ENCODE measurements at regions not wholly inside any gene's neighbourhood (a gene's known extent, or its start where the extent isn't known, plus 50 kb on each side); places are given as distances from the start of the nearest gene placed in this dataset.
A peak's percentile ranks its signal among the peaks of the same experiment; 100 is the strongest.

DNA sequence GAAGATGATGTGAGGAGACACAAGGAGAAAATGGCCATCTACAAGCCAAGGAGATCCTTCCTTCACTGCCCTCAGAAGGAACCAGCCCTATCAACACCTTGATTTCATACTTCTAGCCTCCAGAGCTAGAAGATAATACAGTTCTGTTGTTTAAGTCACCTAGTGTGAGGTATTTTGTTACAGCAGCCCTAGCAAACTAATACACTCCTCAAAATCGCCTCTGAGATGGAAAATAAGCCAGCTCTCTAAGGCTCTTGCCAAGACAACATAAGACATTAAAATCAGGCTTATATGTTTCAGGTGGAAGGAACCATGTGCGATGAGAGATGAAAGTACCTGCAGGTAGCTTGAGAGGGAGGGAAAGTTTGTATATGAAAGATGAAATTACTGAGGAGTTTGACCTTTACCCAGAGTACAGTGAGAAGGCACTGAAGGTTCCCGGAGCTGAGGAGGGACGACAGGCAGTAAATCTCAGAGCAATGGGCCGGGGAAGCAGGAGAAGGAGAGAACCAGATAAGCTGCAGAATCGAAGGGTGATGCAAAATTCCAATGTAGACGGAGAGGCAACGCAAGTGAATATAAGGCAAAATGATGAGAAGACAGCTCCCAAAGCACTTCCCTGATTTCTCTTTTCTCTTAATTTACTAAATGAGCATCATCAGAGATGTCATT is 84.7 kb downstream of the HHIPL2 start:
- Histone ChIP-seq H3K27me3 (replicated peaks; ENCODE audit: insufficient read depth) (no peaks in the 10 kb centered on the region), H3K27ac (no peak overlapping the region), H2AFZ (no peak overlapping the region), H3K9me2 (ENCODE audit: insufficient read depth) (no peaks in the 10 kb centered on the region), H4K20me1 (ENCODE audit: insufficient read depth) (no peaks in the 10 kb centered on the region), H3K4me3 (no peak overlapping the region), H3K4me2 (ENCODE audit: unreplicated experiment) (no peak overlapping the region), H3K9me3 (ENCODE audit: low read depth) (no peaks in the 10 kb centered on the region), H3K9ac (no peak overlapping the region), H3K36me3 (ENCODE audit: low read depth) (no peaks in the 10 kb centered on the region), H3K4me1 (ENCODE audit: insufficient read depth) (0 out of 2 replicates have a peak, but pooled peaks cover 11% of the 10 kb centered on the region), H3F3A (ENCODE audit: insufficient read depth) (peaks cover 7% of the 10 kb centered on the region; the same call in 1 of the 2 replicates), H3K79me2 (ENCODE audit: insufficient read depth) (no peaks in the 10 kb centered on the region)
- 84 to 90% methylated on average over 8 of the region's 8 CpGs for WGBS, 2 experiments (ENCODE audit: low coverage in 1 of 2, low lambda C conversion rate in 2 of 2, missing lambda C conversion rate in 2 of 2)
- no peak for DNase-seq
- TF ChIP-seq EZH2 (IDR thresholded peaks at IDR 0.05; ENCODE audit: insufficient read depth, poor library complexity, severe bottlenecking): no peak
- no peak for TF ChIP-seq EZH2phosphoT487 (IDR thresholded peaks at IDR 0.05; ENCODE audit: insufficient read depth, low read depth)
- in situ Hi-C loops (cut with MboI): loop anchor here (10.0 kb wide), 1 partner anchor 172 kb away; no protein-coding TSS in a partner anchor

DNA sequence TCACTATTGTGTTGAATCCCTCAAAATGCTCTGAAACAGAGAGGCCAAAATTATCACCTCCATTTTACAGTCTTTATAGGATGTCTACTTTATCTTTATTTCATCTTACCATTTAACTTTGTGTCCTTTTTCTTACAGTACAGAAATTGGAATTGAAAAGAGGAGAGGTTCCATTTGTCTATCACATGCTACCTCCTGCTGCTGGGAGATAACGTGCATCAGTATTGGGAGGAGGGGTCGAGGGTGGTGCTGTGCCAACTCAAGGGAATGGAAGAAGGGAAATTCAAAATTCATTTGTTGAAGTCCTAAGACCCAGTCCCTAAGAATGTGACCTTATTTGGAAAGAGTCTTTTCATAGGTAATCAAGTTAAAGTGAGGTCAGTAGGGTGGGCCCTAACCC is 85.3 kb downstream of the HHIPL2 start:
- Histone ChIP-seq H4K20me1 (ENCODE audit: insufficient read depth) (no peaks in the 10 kb centered on the region), H3K4me1 (ENCODE audit: insufficient read depth) (0 out of 2 replicates have a peak, but pooled peaks cover 11% of the 10 kb centered on the region), H2AFZ (no peak overlapping the region), H3K27ac (no peak overlapping the region), H3K27me3 (replicated peaks; ENCODE audit: insufficient read depth) (no peaks in the 10 kb centered on the region), H3F3A (ENCODE audit: insufficient read depth) (peaks cover 7% of the 10 kb centered on the region; the same call in 1 of the 2 replicates), H3K36me3 (ENCODE audit: low read depth) (no peaks in the 10 kb centered on the region), H3K79me2 (ENCODE audit: insufficient read depth) (no peaks in the 10 kb centered on the region), H3K9ac (no peak overlapping the region), H3K9me2 (ENCODE audit: insufficient read depth) (no peaks in the 10 kb centered on the region), H3K4me2 (ENCODE audit: unreplicated experiment) (no peak overlapping the region), H3K4me3 (no peak overlapping the region), H3K9me3 (ENCODE audit: low read depth) (no peaks in the 10 kb centered on the region)
- DNase-seq: no peak
- WGBS, 2 experiments (ENCODE audit: low coverage in 1 of 2, low lambda C conversion rate in 2 of 2, missing lambda C conversion rate in 2 of 2): 67 to 68% methylated on average over 2 of the region's 2 CpGs
- in situ Hi-C loops (cut with MboI): loop anchor here (10.0 kb wide), 1 partner anchor 172 kb away; no protein-coding TSS in a partner anchor
- TF ChIP-seq EZH2 (IDR thresholded peaks at IDR 0.05; ENCODE audit: insufficient read depth, poor library complexity, severe bottlenecking): no peak
- no peak for TF ChIP-seq EZH2phosphoT487 (IDR thresholded peaks at IDR 0.05; ENCODE audit: insufficient read depth, low read depth)

GRCh38 chr1:222461941-222462340 is 86.0 kb downstream of the HHIPL2 start:
- peaks cover 7% of the 10 kb centered on the region; the same call in 1 of the 2 replicates for H3F3A ChIP-seq (ENCODE audit: insufficient read depth)
- peak; percentile 4 for DNase-seq
- no peaks in the 10 kb centered on the region for H3K36me3 ChIP-seq (ENCODE audit: low read depth)
- no peaks in the 10 kb centered on the region for H3K9me2 ChIP-seq (ENCODE audit: insufficient read depth)
- H3K4me2 ChIP-seq (ENCODE audit: unreplicated experiment): no peak overlapping the region
- no peak overlapping the region for H3K27ac ChIP-seq
- H3K27me3 ChIP-seq (replicated peaks; ENCODE audit: insufficient read depth): no peaks in the 10 kb centered on the region
- in situ Hi-C loops (cut with MboI): loop anchor here (10.0 kb wide), 1 partner anchor 173 kb away; no protein-coding TSS in a partner anchor
- no peak overlapping the region for H2AFZ ChIP-seq
- no peaks in the 10 kb centered on the region for H3K79me2 ChIP-seq (ENCODE audit: insufficient read depth)
- TF ChIP-seq EZH2 (IDR thresholded peaks at IDR 0.05; ENCODE audit: insufficient read depth, poor library complexity, severe bottlenecking) (no peak), EZH2phosphoT487 (IDR thresholded peaks at IDR 0.05; ENCODE audit: insufficient read depth, low read depth) (no peak)
- H3K9ac ChIP-seq: no peak overlapping the region
- H3K9me3 ChIP-seq (ENCODE audit: low read depth): no peaks in the 10 kb centered on the region
- 83 to 87% methylated on average over 2 of the region's 2 CpGs for WGBS, 2 experiments (ENCODE audit: low coverage in 1 of 2, low lambda C conversion rate in 2 of 2, missing lambda C conversion rate in 2 of 2)
- 0 out of 2 replicates have a peak, but pooled peaks cover 11% of the 10 kb centered on the region for H3K4me1 ChIP-seq (ENCODE audit: insufficient read depth)
- H4K20me1 ChIP-seq (ENCODE audit: insufficient read depth): no peaks in the 10 kb centered on the region
- no peak overlapping the region for H3K4me3 ChIP-seq

GRCh38 chr1:222459652-222460051 is 88.3 kb downstream of the HHIPL2 start:
- H3F3A ChIP-seq (ENCODE audit: insufficient read depth): peaks cover 13% of the 10 kb centered on the region
- H3K27ac ChIP-seq: no peak overlapping the region
- DNase-seq: no peak
- no peak overlapping the region for H3K4me2 ChIP-seq (ENCODE audit: unreplicated experiment)
- no peaks in the 10 kb centered on the region for H3K9me2 ChIP-seq (ENCODE audit: insufficient read depth)
- no peaks in the 10 kb centered on the region for H3K27me3 ChIP-seq (replicated peaks; ENCODE audit: insufficient read depth)
- no peak overlapping the region for H3K4me3 ChIP-seq
- H3K4me1 ChIP-seq (ENCODE audit: insufficient read depth): peaks cover 11% of the 10 kb centered on the region
- H3K36me3 ChIP-seq (ENCODE audit: low read depth): no peaks in the 10 kb centered on the region
- no peak overlapping the region for H3K9ac ChIP-seq
- H3K79me2 ChIP-seq (ENCODE audit: insufficient read depth): no peaks in the 10 kb centered on the region
- 59 to 66% methylated on average over 3 of the region's 3 CpGs for WGBS, 2 experiments (ENCODE audit: low coverage in 1 of 2, low lambda C conversion rate in 2 of 2, missing lambda C conversion rate in 2 of 2)
- no peak overlapping the region for H2AFZ ChIP-seq
- no peaks in the 10 kb centered on the region for H4K20me1 ChIP-seq (ENCODE audit: insufficient read depth)
- no peak for TF ChIP-seq EZH2 (IDR thresholded peaks at IDR 0.05; ENCODE audit: insufficient read depth, poor library complexity, severe bottlenecking)
- TF ChIP-seq EZH2phosphoT487 (IDR thresholded peaks at IDR 0.05; ENCODE audit: insufficient read depth, low read depth): no peak
- H3K9me3 ChIP-seq (ENCODE audit: low read depth): no peaks in the 10 kb centered on the region
- in situ Hi-C loops (cut with MboI): loop anchor here (10.0 kb wide), 2 partner anchors 175 to 715 kb away; partner anchors contain the start of gene DUSP10

Measured in GM23248 (cell line).